ENCODE measurements at regions not wholly inside any gene's neighbourhood (a gene's known extent, or its start where the extent isn't known, plus 50 kb on each side); places are given as distances from the start of the nearest gene placed in this dataset.

GRCh38 chr9:1276474-1276873 lies 226.3 kb downstream of the DMRT2 start:
- DNase-seq = no peak
- Histone ChIP-seq H3K9me3 (no peaks in the 10 kb centered on the region), H3K36me3 (ENCODE audit: control insufficient read depth in 2 of 2, extremely low read depth in 1 of 2, insufficient read depth in 1 of 2, low read length in 1 of 2) (no peaks in the 10 kb centered on the region), H3K27ac (ENCODE audit: low read length) (no peak overlapping the region), H3K4me1 (ENCODE audit: control insufficient read depth in 1 of 2, extremely low read depth in 1 of 2, insufficient read depth in 2 of 2, low read length in 2 of 2) (no peaks in the 10 kb centered on the region), H3K27me3 (replicated peaks in 1 of 2; ENCODE audit: control insufficient read depth in 2 of 2, extremely low read depth in 1 of 2, insufficient read depth in 2 of 2, low read length in 1 of 2) (no peaks in the 10 kb centered on the region), H3K4me3 (ENCODE audit: control insufficient read depth in 1 of 2, extremely low read depth in 1 of 2, low read length in 1 of 2) (no peak overlapping the region)
- no peaks in the 10 kb centered on the region for H3K9me3 Mint-ChIP-seq
- POLR2A ChIA-PET = no interaction called here
- no peak overlapping the region for H3K27ac Mint-ChIP-seq
- WGBS (ENCODE audit: insufficient coverage) = 53% methylated on average over 2 of the region's 2 CpGs
- no peak for ATAC-seq (replicated peaks in 1 of 4)
- no peaks in the 10 kb centered on the region for H3K36me3 Mint-ChIP-seq
- no peaks in the 10 kb centered on the region for H3K4me1 Mint-ChIP-seq
- CTCF ChIA-PET = no interaction called here
- no peaks in the 10 kb centered on the region for H3K27me3 Mint-ChIP-seq
- H3K4me3 Mint-ChIP-seq = no peak overlapping the region

GRCh38 chr9:1284727-1285126 lies 234.6 kb downstream of the DMRT2 start:
- no peak overlapping the region for H3K4me3 Mint-ChIP-seq
- Histone ChIP-seq H3K27ac (ENCODE audit: low read length) (no peak overlapping the region), H3K4me3 (ENCODE audit: control insufficient read depth in 1 of 2, extremely low read depth in 1 of 2, low read length in 1 of 2) (no peak overlapping the region), H3K4me1 (ENCODE audit: control insufficient read depth in 1 of 2, extremely low read depth in 1 of 2, insufficient read depth in 2 of 2, low read length in 2 of 2) (no peaks in the 10 kb centered on the region), H3K36me3 (ENCODE audit: control insufficient read depth in 2 of 2, extremely low read depth in 1 of 2, insufficient read depth in 1 of 2, low read length in 1 of 2) (no peaks in the 10 kb centered on the region), H3K27me3 (replicated peaks in 1 of 2; ENCODE audit: control insufficient read depth in 2 of 2, extremely low read depth in 1 of 2, insufficient read depth in 2 of 2, low read length in 1 of 2) (no peaks in the 10 kb centered on the region), H3K9me3 (no peaks in the 10 kb centered on the region)
- H3K36me3 Mint-ChIP-seq = no peaks in the 10 kb centered on the region
- no peak for DNase-seq
- WGBS (ENCODE audit: insufficient coverage) = 88% methylated on average over 1 of the region's 2 CpGs
- peaks cover 3 to 7% (median 4%) of the 10 kb centered on the region in 3 donors for H3K9me3 Mint-ChIP-seq
- ChIA-PET CTCF (no interaction called here), POLR2A (no interaction called here)
- ATAC-seq (replicated peaks in 1 of 4) = no peak
- H3K27me3 Mint-ChIP-seq = peaks cover 0 to 8% of the 10 kb centered on the region in 2 donors
- no peak overlapping the region for H3K27ac Mint-ChIP-seq
- H3K4me1 Mint-ChIP-seq = no peaks in the 10 kb centered on the region

- Mint-ChIP-seq H3K27ac (no peak overlapping the region), H3K9me3 (peaks cover 3 to 7% (median 4%) of the 10 kb centered on the region in 3 donors), H3K36me3 (no peaks in the 10 kb centered on the region), H3K4me3 (no peak overlapping the region), H3K27me3 (peaks cover 0 to 8% of the 10 kb centered on the region in 2 donors), H3K4me1 (no peaks in the 10 kb centered on the region)
- ChIA-PET POLR2A (no interaction called here), CTCF (no interaction called here)
- Histone ChIP-seq H3K4me1 (ENCODE audit: control insufficient read depth in 1 of 2, extremely low read depth in 1 of 2, insufficient read depth in 2 of 2, low read length in 2 of 2) (no peaks in the 10 kb centered on the region), H3K36me3 (ENCODE audit: control insufficient read depth in 2 of 2, extremely low read depth in 1 of 2, insufficient read depth in 1 of 2, low read length in 1 of 2) (no peaks in the 10 kb centered on the region), H3K9me3 (no peaks in the 10 kb centered on the region), H3K27me3 (replicated peaks in 1 of 2; ENCODE audit: control insufficient read depth in 2 of 2, extremely low read depth in 1 of 2, insufficient read depth in 2 of 2, low read length in 1 of 2) (no peaks in the 10 kb centered on the region), H3K4me3 (ENCODE audit: control insufficient read depth in 1 of 2, extremely low read depth in 1 of 2, low read length in 1 of 2) (no peak overlapping the region), H3K27ac (ENCODE audit: low read length) (no peak overlapping the region)
- ATAC-seq (replicated peaks in 1 of 4) = no peak
- no peak for DNase-seq
- 74% methylated on average over 3 of the region's 3 CpGs for WGBS (ENCODE audit: insufficient coverage)
These were observed 235.4 kb downstream of the DMRT2 start for GRCh38 chr9:1285526-1285925.

GRCh38 chr9:1292384-1292783 lies 242.2 kb downstream of the DMRT2 start:
- Mint-ChIP-seq H3K36me3 (no peaks in the 10 kb centered on the region), H3K4me1 (no peaks in the 10 kb centered on the region), H3K4me3 (no peak overlapping the region), H3K27ac (no peak overlapping the region), H3K9me3 (peaks cover 0 to 4% (median 0%) of the 10 kb centered on the region in 3 donors), H3K27me3 (peaks cover 0 to 1% of the 10 kb centered on the region in 2 donors)
- no peak overlapping the region for H3K4me3 ChIP-seq (ENCODE audit: control insufficient read depth in 1 of 2, extremely low read depth in 1 of 2, low read length in 1 of 2)
- no peaks in the 10 kb centered on the region for H3K27me3 ChIP-seq (replicated peaks in 1 of 2; ENCODE audit: control insufficient read depth in 2 of 2, extremely low read depth in 1 of 2, insufficient read depth in 2 of 2, low read length in 1 of 2)
- ATAC-seq (replicated peaks in 1 of 4) = no peak
- 100% methylated on average over 1 of the region's 2 CpGs for WGBS (ENCODE audit: insufficient coverage)
- H3K4me1 ChIP-seq (ENCODE audit: control insufficient read depth in 1 of 2, extremely low read depth in 1 of 2, insufficient read depth in 2 of 2, low read length in 2 of 2) = no peaks in the 10 kb centered on the region
- no peaks in the 10 kb centered on the region for H3K36me3 ChIP-seq (ENCODE audit: control insufficient read depth in 2 of 2, extremely low read depth in 1 of 2, insufficient read depth in 1 of 2, low read length in 1 of 2)
- POLR2A ChIA-PET = no interaction called here
- H3K9me3 ChIP-seq = no peaks in the 10 kb centered on the region
- CTCF ChIA-PET = no interaction called here
- H3K27ac ChIP-seq (ENCODE audit: low read length) = no peak overlapping the region
- DNase-seq = no peak

GRCh38 chr9:1294641-1295258 lies 244.6 kb downstream of the DMRT2 start:
- Mint-ChIP-seq H3K36me3 (no peaks in the 10 kb centered on the region), H3K4me3 (no peak overlapping the region), H3K27me3 (peaks cover 0 to 1% of the 10 kb centered on the region in 2 donors), H3K27ac (no peak overlapping the region), H3K9me3 (peaks cover 0 to 4% (median 0%) of the 10 kb centered on the region in 3 donors), H3K4me1 (no peaks in the 10 kb centered on the region)
- Histone ChIP-seq H3K27me3 (replicated peaks in 1 of 2; ENCODE audit: control insufficient read depth in 2 of 2, extremely low read depth in 1 of 2, insufficient read depth in 2 of 2, low read length in 1 of 2) (no peaks in the 10 kb centered on the region), H3K27ac (ENCODE audit: low read length) (no peak overlapping the region), H3K36me3 (ENCODE audit: control insufficient read depth in 2 of 2, extremely low read depth in 1 of 2, insufficient read depth in 1 of 2, low read length in 1 of 2) (no peaks in the 10 kb centered on the region), H3K4me1 (ENCODE audit: control insufficient read depth in 1 of 2, extremely low read depth in 1 of 2, insufficient read depth in 2 of 2, low read length in 2 of 2) (no peaks in the 10 kb centered on the region), H3K9me3 (no peaks in the 10 kb centered on the region), H3K4me3 (ENCODE audit: control insufficient read depth in 1 of 2, extremely low read depth in 1 of 2, low read length in 1 of 2) (no peak overlapping the region)
- ChIA-PET POLR2A (no interaction called here), CTCF (no interaction called here)
- ATAC-seq (replicated peaks in 1 of 4) = no peak
- 71% methylated on average over 2 of the region's 3 CpGs for WGBS (ENCODE audit: insufficient coverage)
- no peak for DNase-seq

- H3K9me3 ChIP-seq = no peaks in the 10 kb centered on the region
- no peaks in the 10 kb centered on the region for H3K36me3 Mint-ChIP-seq
- H3K27me3 ChIP-seq (replicated peaks in 1 of 2; ENCODE audit: control insufficient read depth in 2 of 2, extremely low read depth in 1 of 2, insufficient read depth in 2 of 2, low read length in 1 of 2) = no peaks in the 10 kb centered on the region
- no peak overlapping the region for H3K27ac Mint-ChIP-seq
- H3K4me3 Mint-ChIP-seq = no peak overlapping the region
- POLR2A ChIA-PET = no interaction called here
- H3K36me3 ChIP-seq (ENCODE audit: control insufficient read depth in 2 of 2, extremely low read depth in 1 of 2, insufficient read depth in 1 of 2, low read length in 1 of 2) = no peaks in the 10 kb centered on the region
- WGBS (ENCODE audit: insufficient coverage) = 80% methylated on average over 1 of the region's 1 CpG
- H3K4me3 ChIP-seq (ENCODE audit: control insufficient read depth in 1 of 2, extremely low read depth in 1 of 2, low read length in 1 of 2) = no peak overlapping the region
- DNase-seq (no peak), ATAC-seq (replicated peaks in 1 of 4) (no peak)
- peaks cover 0 to 1% of the 10 kb centered on the region in 2 donors for H3K27me3 Mint-ChIP-seq
- CTCF ChIA-PET = no interaction called here
- no peak overlapping the region for H3K27ac ChIP-seq (ENCODE audit: low read length)
- H3K4me1 Mint-ChIP-seq = no peaks in the 10 kb centered on the region
- peaks cover 0 to 4% (median 0%) of the 10 kb centered on the region in 3 donors for H3K9me3 Mint-ChIP-seq
- no peaks in the 10 kb centered on the region for H3K4me1 ChIP-seq (ENCODE audit: control insufficient read depth in 1 of 2, extremely low read depth in 1 of 2, insufficient read depth in 2 of 2, low read length in 2 of 2)
These were observed 246.2 kb downstream of the DMRT2 start for GRCh38 chr9:1296331-1296730.

- WGBS (ENCODE audit: insufficient coverage) = no CpG with 5 or more reads among the region's 2 CpGs
These were observed 247.9 kb downstream of the DMRT2 start for GRCh38 chr9:1298046-1298445.

More at GRCh38 chr9:1298046-1298445, 247.9 kb downstream of the DMRT2 start:
- no peak overlapping the region for H3K27ac ChIP-seq (ENCODE audit: low read length)
- no peaks in the 10 kb centered on the region for H3K9me3 ChIP-seq
- H3K36me3 Mint-ChIP-seq = no peaks in the 10 kb centered on the region
- H3K36me3 ChIP-seq (ENCODE audit: control insufficient read depth in 2 of 2, extremely low read depth in 1 of 2, insufficient read depth in 1 of 2, low read length in 1 of 2) = no peaks in the 10 kb centered on the region
- H3K4me3 Mint-ChIP-seq = no peak overlapping the region
- POLR2A ChIA-PET = no interaction called here
- no peaks in the 10 kb centered on the region for H3K27me3 ChIP-seq (replicated peaks in 1 of 2; ENCODE audit: control insufficient read depth in 2 of 2, extremely low read depth in 1 of 2, insufficient read depth in 2 of 2, low read length in 1 of 2)
- no peaks in the 10 kb centered on the region for H3K4me1 ChIP-seq (ENCODE audit: control insufficient read depth in 1 of 2, extremely low read depth in 1 of 2, insufficient read depth in 2 of 2, low read length in 2 of 2)
- no peak for DNase-seq
- peaks cover 0 to 4% (median 0%) of the 10 kb centered on the region in 3 donors for H3K9me3 Mint-ChIP-seq
- CTCF ChIA-PET = no interaction called here
- no peak overlapping the region for H3K27ac Mint-ChIP-seq
- ATAC-seq (replicated peaks in 1 of 4) = no peak
- peaks cover 0 to 1% of the 10 kb centered on the region in 2 donors for H3K27me3 Mint-ChIP-seq
- no peaks in the 10 kb centered on the region for H3K4me1 Mint-ChIP-seq
- no peak overlapping the region for H3K4me3 ChIP-seq (ENCODE audit: control insufficient read depth in 1 of 2, extremely low read depth in 1 of 2, low read length in 1 of 2)

Data from T-cell (primary cell).